GM12892 (cell line): ENCODE measurements at regions not wholly inside any gene's neighbourhood (a gene's known extent, or its start where the extent isn't known, plus 50 kb on each side); places are given as distances from the start of the nearest gene placed in this dataset.

ENCODE experiments used
- DNase-seq: peaks from one replicate; pipeline ENCODE4 v3.0.0; 2011; ENCODE audit not compliant: insufficient read length
- FAIRE-seq: peaks from 2 replicates; lab custom pipeline; 2011; peaks lifted over from hg19 to GRCh38; lab: Jason Lieb, UNC
- POLR2A ChIP-seq: IDR thresholded peaks from 2 replicates; pipeline ENCODE4 v1.6.1; 2011; ENCODE audit warnings: low read depth, low read length, control low read depth
- POLR2AphosphoS5 ChIP-seq: IDR thresholded peaks from 2 replicates; pipeline ENCODE4 v1.6.1; 2011; ENCODE audit warnings: low read depth, low read length, control low read depth
- TAF1 ChIP-seq: IDR thresholded peaks from 2 replicates; pipeline ENCODE4 v1.6.1; 2011; ENCODE audit warnings: low read depth, mild to moderate bottlenecking, control low read depth, low read length, borderline replicate concordance

DNA sequence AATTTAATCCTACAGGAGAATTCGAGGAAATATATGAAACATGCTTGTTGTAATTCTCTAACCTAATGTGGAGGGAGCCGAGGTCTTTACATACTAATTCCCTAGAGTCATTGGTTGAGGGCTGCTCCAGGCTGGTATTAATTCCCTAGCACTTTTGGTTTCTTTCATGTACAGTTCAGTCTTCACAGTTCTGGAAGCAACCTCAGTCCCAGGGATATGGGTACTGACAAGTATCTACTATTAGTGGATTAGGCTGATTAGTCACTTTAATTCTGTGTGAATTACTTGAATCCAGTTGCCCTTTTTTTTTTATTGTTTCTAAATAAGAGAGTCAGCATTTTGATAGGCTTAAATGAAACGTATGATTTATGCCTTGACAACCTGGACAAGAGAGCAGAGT, 172.3 kb upstream of the HTR2A start:
- no peak for FAIRE-seq
- DNase-seq = no peak
- TF ChIP-seq POLR2A = no peak
- TF ChIP-seq TAF1 = no peak
- no peak for TF ChIP-seq POLR2AphosphoS5

GRCh38 chr13:47067306-47067705, 170.5 kb upstream of the HTR2A start:
- DNase-seq = no peak
- FAIRE-seq = no peak
- TF ChIP-seq POLR2AphosphoS5 = no peak
- TF ChIP-seq POLR2A = no peak
- no peak for TF ChIP-seq TAF1

DNA sequence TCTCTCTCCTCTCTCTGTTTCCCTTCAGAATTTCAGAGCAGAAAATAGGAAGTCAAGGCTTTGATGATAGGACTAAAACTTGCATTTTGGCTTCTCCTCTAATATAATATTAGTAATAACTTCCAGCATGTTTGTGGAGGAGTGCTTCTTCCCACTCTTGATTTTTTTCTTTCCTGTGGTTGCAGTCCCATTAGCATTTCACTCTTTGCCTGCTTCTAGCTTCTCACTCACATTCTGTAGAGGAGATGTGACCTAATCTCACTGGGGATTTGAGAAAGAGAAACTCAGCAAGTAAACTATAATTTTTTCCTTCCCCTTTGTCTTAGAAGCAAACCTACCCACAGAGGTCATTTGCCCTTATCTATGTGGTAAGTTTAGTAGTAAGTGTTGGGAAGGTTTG, 169.4 kb upstream of the HTR2A start:
- FAIRE-seq (no peak), DNase-seq (no peak)
- TF ChIP-seq TAF1 = no peak
- TF ChIP-seq POLR2A = no peak
- no peak for TF ChIP-seq POLR2AphosphoS5

GRCh38 chr13:47064381-47064780, 167.5 kb upstream of the HTR2A start:
- FAIRE-seq (peak; percentile 9), DNase-seq (no peak)
- no peak for TF ChIP-seq POLR2A
- no peak for TF ChIP-seq POLR2AphosphoS5
- TF ChIP-seq TAF1 = no peak

DNA sequence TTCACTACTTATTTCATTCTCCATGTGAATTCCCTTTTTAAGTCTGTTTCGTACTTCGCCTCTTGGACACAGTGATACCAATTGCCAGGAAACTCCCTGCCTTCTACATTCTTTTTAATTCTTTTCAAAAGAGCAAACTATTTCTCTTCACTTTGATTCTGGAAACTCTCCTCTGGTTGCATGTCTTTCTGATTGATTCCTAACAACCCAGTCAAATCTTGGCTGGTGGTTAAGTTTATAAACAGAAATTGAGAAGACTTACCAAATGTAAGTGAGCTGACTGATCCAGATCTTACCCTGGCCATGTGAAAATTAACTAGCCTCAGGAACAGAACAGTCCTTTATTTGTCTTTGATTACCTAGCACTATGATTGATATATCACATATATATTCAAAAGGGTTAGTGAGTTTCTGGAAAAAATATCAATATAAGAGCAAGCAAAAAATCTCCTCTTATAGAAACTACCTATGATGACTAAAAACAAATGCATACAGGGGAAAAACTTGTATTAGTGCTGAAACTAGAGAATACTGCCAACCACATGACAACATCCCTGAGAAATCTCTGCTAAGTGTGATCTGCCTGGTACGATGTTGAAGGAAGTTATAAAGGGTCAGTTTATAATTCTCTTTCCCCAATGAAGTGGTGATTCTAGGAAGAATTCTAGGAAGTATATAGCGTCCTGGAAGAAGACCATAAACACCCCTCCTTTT, 152.6 kb upstream of the HTR2A start:
- FAIRE-seq (no peak), DNase-seq (no peak)
- TF ChIP-seq POLR2A (no peak), POLR2AphosphoS5 (no peak), TAF1 (no peak)

- FAIRE-seq (peak; percentile 61), DNase-seq (no peak)
- no peak for TF ChIP-seq TAF1
- no peak for TF ChIP-seq POLR2AphosphoS5
- TF ChIP-seq POLR2A = no peak
Measured at GRCh38 chr13:47046706-47047105, 149.9 kb upstream of the HTR2A start.

DNA sequence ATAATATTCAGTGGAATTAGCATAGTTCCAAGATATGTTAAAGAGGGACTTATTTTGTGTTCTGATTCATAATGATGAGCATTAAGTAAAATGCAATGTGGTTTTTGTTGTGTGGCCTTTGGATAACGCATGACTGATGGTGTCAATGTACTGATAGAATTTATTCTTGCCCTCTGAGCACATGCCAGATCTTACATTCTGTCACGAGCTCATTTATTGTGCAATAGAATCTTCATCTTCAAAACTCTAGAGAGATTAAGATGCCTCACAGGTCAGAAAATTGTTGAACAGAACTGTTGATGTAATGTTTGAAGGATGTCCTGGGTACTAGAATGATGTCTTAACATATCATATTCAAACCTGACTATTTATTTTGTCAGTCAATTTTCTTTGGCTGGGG, 148.0 kb upstream of the HTR2A start:
- DNase-seq (no peak), FAIRE-seq (no peak)
- TF ChIP-seq POLR2A = no peak
- TF ChIP-seq POLR2AphosphoS5 = no peak
- TF ChIP-seq TAF1 = no peak

GRCh38 chr13:47039106-47039505, 142.3 kb upstream of the HTR2A start:
- no peak for DNase-seq
- TF ChIP-seq POLR2AphosphoS5 (no peak), POLR2A (no peak), TAF1 (no peak)
- no peak for FAIRE-seq

DNA sequence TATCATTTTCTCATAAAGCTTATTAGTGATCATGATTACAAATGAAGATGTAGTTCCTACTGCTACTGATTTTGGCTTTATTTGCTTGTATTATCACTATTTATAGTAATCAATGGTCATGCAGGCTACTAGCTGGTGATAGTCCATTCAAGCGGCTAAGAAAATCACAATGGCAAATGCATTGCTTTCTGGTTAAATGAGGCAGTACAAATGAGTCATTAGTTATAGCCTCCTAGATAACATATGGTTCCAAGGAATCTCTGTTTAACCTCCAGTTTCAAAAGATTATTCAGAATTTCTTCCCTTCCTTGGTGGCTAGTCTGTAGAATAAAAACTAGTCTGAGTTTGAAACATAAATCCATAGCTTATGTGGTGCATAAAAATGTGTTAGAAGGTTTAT, 141.3 kb upstream of the HTR2A start:
- FAIRE-seq (no peak), DNase-seq (no peak)
- no peak for TF ChIP-seq POLR2A
- TF ChIP-seq TAF1 = no peak
- TF ChIP-seq POLR2AphosphoS5 = no peak

DNA sequence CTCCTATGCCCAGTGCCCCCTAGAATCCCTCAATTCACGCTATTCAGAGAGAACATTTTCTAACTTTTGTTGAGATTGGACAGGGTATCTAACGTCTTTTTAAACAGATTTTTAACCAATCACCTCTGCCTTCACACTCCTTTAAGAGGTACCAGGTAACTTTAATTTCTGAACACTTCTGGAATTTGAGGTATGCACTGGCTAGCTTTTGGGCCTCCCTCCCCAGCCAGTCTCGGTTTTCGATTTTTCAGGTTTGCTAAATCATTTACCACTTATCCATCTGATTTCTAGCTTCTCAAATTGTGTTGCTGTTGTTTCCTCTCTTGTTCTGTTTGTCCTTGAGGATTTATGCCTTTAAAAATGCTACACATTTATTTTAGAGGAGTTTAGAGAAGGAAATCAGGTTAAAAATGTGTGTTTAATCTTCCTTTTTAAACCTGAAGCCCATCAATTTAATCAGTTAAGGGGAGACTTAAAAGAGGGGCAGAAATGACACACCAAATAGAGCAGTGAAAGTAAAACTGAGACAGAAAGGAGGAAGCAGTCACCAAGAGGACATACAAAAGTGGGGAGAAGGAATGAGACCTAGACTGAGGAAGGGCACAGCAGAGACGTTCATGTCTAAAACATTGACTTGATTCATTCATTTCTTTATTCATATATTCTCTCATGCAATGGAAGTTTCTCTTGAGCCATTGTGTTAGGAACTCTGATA, 139.6 kb upstream of the HTR2A start:
- DNase-seq (no peak), FAIRE-seq (peak; percentile 96)
- no peak for TF ChIP-seq POLR2AphosphoS5
- no peak for TF ChIP-seq TAF1
- TF ChIP-seq POLR2A = no peak

DNA sequence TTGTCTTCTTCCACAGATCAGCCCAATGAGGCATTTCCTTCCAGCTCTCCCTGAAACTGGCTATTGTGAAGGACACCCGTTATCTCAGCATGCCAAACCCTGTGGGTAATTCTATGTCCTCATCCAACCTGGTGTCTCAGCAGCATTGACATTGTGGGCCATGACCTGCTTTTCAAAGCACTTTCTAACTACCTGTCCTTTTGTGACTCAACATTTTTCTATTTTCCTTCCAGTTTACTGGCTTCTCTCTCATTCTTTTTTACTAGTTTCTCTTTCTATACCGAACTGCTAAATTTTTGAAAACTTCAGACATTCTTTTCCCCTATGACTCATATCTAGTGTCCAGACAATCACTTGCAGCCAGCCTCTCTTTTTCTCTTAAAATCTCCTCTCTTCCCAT, 136.4 kb upstream of the HTR2A start:
- DNase-seq (no peak), FAIRE-seq (no peak)
- no peak for TF ChIP-seq POLR2AphosphoS5
- no peak for TF ChIP-seq TAF1
- no peak for TF ChIP-seq POLR2A
